SK-N-SH treated with all-trans-retinoic acid at 6 μM for 48 hours (cell line): ENCODE measurements at regions not wholly inside any gene's neighbourhood (a gene's known extent, or its start where the extent isn't known, plus 50 kb on each side); places are given as distances from the start of the nearest gene placed in this dataset.

Experiments
- ATAC-seq: fragments of 200-7000 bp; cut with Tn5 transposase; 3 replicates; pipeline ENCODE4 v1.9.1; 2020; ENCODE audit warnings: mild to moderate bottlenecking, moderate library complexity
- ARNTL ChIP-seq: fragments of 450-650 bp; formaldehyde crosslinking; IDR thresholded peaks from 2 replicates; pipeline ENCODE4 v1.5.0; 2020; ENCODE audit warnings: low read depth, mild to moderate bottlenecking, moderate library complexity, borderline replicate concordance
- BACH2 ChIP-seq: fragments of 250-450 bp; sonication (Bioruptor Pico); IDR thresholded peaks from 2 replicates; pipeline ENCODE4 v1.9.0; 2021; ENCODE audit warnings: mild to moderate bottlenecking, borderline replicate concordance
- CREB5 ChIP-seq: fragments of 250-450 bp; sonication (Bioruptor Pico); IDR thresholded peaks from 2 replicates; pipeline ENCODE4 v1.5.1; 2020; ENCODE audit warnings: low read depth, mild to moderate bottlenecking, moderate library complexity
- CSDC2 ChIP-seq: fragments of 250-450 bp; sonication (Bioruptor Pico); IDR thresholded peaks from 2 replicates; pipeline ENCODE4 v1.5.0; 2020; ENCODE audit warnings: mild to moderate bottlenecking, moderate library complexity
- CSRNP3 ChIP-seq: fragments of 250-450 bp; sonication (Bioruptor Pico); IDR thresholded peaks from 2 replicates; pipeline ENCODE4 v1.5.1; 2021; ENCODE audit warnings: mild to moderate bottlenecking, moderate library complexity
- ESRRG ChIP-seq: fragments of 250-450 bp; sonication (Bioruptor Pico); IDR thresholded peaks from 2 replicates; pipeline ENCODE4 v1.6.1; 2021; ENCODE audit warnings: mild to moderate bottlenecking
- GLIS3 ChIP-seq: fragments of 250-450 bp; sonication (Bioruptor Pico); IDR thresholded peaks from 2 replicates; pipeline ENCODE4 v1.5.0; 2020; ENCODE audit warnings: mild to moderate bottlenecking, moderate library complexity
- ISL1 ChIP-seq: fragments of 250-450 bp; sonication (Bioruptor Pico); IDR thresholded peaks from 2 replicates; pipeline ENCODE4 v2.1.2; 2022; ENCODE audit warnings: mild to moderate bottlenecking, moderate library complexity
- OSR1 ChIP-seq: fragments of 250-450 bp; sonication (Bioruptor Pico); IDR thresholded peaks from 2 replicates; pipeline ENCODE4 v1.8.0; 2022; ENCODE audit warnings: moderate library complexity, mild to moderate bottlenecking, inconsistent platforms
- PPARA ChIP-seq: fragments of 250-450 bp; sonication (Bioruptor Pico); IDR thresholded peaks from 2 replicates; pipeline ENCODE4 v1.5.0; 2020; ENCODE audit warnings: mild to moderate bottlenecking, borderline replicate concordance
- RARB ChIP-seq: fragments of 250-450 bp; sonication (Bioruptor Pico); IDR thresholded peaks from 2 replicates; pipeline ENCODE4 v1.8.0; 2021; ENCODE audit warnings: mild to moderate bottlenecking, moderate library complexity
- SNAI2 ChIP-seq: fragments of 250-450 bp; sonication (Bioruptor Pico); IDR thresholded peaks from 2 replicates; pipeline ENCODE4 v1.5.0; 2020; ENCODE audit warnings: mild to moderate bottlenecking, moderate library complexity
- TCF4 ChIP-seq: fragments of 250-450 bp; sonication (Bioruptor Pico); IDR thresholded peaks from 2 replicates; pipeline ENCODE4 v1.8.0; 2021; ENCODE audit warnings: mild to moderate bottlenecking, moderate library complexity, borderline replicate concordance
- TOX ChIP-seq: fragments of 250-450 bp; sonication (Bioruptor Pico); IDR thresholded peaks from 2 replicates; pipeline ENCODE4 v1.8.0; 2021; ENCODE audit warnings: mild to moderate bottlenecking, moderate library complexity, borderline replicate concordance
- ZC3H10 ChIP-seq: fragments of 250-450 bp; sonication (Bioruptor Pico); IDR thresholded peaks from 2 replicates; pipeline ENCODE4 v1.5.1; 2021; ENCODE audit warnings: mild to moderate bottlenecking, moderate library complexity
- ZFP30 ChIP-seq: fragments of 450-650 bp; formaldehyde crosslinking; IDR thresholded peaks from 2 replicates; pipeline ENCODE4 v1.5.0; 2022; ENCODE audit warnings: mild to moderate bottlenecking, moderate library complexity
- ZNF565 ChIP-seq: fragments of 450-650 bp; formaldehyde crosslinking; conservative IDR thresholded peaks from 2 replicates; pipeline ENCODE4 v1.5.0; 2020; ENCODE audit warnings: low read depth, mild to moderate bottlenecking, moderate library complexity
- ZNF70 ChIP-seq: fragments of 450-650 bp; formaldehyde crosslinking; IDR thresholded peaks from 2 replicates; pipeline ENCODE4 v1.5.0; 2020; ENCODE audit warnings: mild to moderate bottlenecking, moderate library complexity
- ZNF8 ChIP-seq: fragments of 450-650 bp; formaldehyde crosslinking; IDR thresholded peaks from 2 replicates; pipeline ENCODE4 v1.5.0; 2020; ENCODE audit warnings: mild to moderate bottlenecking, moderate library complexity
- TF ChIP-seq, protein P1 (sequence below): fragments of 250-450 bp; sonication (Bioruptor Pico); IDR thresholded peaks from 2 replicates; pipeline ENCODE4 v1.8.0; 2021; ENCODE audit warnings: low read depth, mild to moderate bottlenecking, moderate library complexity, borderline replicate concordance
- TF ChIP-seq, protein P2 (sequence below): fragments of 250-450 bp; sonication (Bioruptor Pico); IDR thresholded peaks from 2 replicates; pipeline ENCODE4 v1.8.0; 2020; ENCODE audit warnings: mild to moderate bottlenecking, moderate library complexity, borderline replicate concordance

DNA sequence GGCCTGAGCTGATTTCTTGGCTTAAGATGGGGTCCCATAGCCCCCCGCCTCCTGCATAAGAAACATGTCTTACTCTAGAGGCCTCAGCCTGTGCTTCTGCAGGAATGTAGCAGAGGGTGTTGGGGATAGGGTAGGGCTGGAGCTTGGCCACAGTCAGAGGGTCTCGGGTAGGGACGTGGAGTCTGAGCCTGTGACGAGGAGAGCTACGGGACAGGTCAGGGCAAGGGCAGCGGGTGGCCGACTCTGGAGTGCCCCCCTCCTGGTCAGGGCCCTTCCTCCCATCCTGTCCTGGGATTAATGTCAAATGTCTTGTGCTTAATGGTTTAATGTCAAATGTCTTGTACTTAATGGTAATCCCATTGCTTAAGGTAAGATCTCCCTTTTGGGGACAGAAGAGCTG lies 130.4 kb downstream of the GLI2 start:
- TF ChIP-seq ZNF8 (CRISPR knock-in tag), result no peak
- no peak for TF ChIP-seq CSDC2
- TF ChIP-seq PPARA (CRISPR knock-in tag), result no peak
- TF ChIP-seq ISL1 (CRISPR knock-in tag), result no peak
- TF ChIP-seq RARB (CRISPR knock-in tag), result no peak
- no peak for TF ChIP-seq GLIS3 (CRISPR knock-in tag)
- no peak for TF ChIP-seq TOX (CRISPR knock-in tag)
- TF ChIP-seq TCF4 (CRISPR knock-in tag), result no peak
- TF ChIP-seq ZC3H10 (CRISPR knock-in tag), result no peak
- TF ChIP-seq, protein P1, sequence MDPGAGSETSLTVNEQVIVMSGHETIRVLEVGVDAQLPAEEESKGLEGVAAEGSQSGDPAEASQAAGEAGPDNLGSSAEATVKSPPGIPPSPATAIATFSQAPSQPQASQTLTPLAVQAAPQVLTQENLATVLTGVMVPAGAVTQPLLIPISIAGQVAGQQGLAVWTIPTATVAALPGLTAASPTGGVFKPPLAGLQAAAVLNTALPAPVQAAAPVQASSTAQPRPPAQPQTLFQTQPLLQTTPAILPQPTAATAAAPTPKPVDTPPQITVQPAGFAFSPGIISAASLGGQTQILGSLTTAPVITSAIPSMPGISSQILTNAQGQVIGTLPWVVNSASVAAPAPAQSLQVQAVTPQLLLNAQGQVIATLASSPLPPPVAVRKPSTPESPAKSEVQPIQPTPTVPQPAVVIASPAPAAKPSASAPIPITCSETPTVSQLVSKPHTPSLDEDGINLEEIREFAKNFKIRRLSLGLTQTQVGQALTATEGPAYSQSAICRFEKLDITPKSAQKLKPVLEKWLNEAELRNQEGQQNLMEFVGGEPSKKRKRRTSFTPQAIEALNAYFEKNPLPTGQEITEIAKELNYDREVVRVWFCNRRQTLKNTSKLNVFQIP (CRISPR knock-in tag), result no peak
- TF ChIP-seq ESRRG (CRISPR knock-in tag), result no peak
- no peak for TF ChIP-seq BACH2 (CRISPR knock-in tag)

GRCh38 chr2:120866483-120867140 lies 130.9 kb downstream of the GLI2 start:
- no peak for TF ChIP-seq ZFP30
- TF ChIP-seq OSR1 (CRISPR knock-in tag), result no peak
- TF ChIP-seq ZC3H10 (CRISPR knock-in tag), result no peak
- no peak for TF ChIP-seq RARB (CRISPR knock-in tag)
- no peak for TF ChIP-seq ZNF70 (CRISPR knock-in tag)
- TF ChIP-seq, protein P2, sequence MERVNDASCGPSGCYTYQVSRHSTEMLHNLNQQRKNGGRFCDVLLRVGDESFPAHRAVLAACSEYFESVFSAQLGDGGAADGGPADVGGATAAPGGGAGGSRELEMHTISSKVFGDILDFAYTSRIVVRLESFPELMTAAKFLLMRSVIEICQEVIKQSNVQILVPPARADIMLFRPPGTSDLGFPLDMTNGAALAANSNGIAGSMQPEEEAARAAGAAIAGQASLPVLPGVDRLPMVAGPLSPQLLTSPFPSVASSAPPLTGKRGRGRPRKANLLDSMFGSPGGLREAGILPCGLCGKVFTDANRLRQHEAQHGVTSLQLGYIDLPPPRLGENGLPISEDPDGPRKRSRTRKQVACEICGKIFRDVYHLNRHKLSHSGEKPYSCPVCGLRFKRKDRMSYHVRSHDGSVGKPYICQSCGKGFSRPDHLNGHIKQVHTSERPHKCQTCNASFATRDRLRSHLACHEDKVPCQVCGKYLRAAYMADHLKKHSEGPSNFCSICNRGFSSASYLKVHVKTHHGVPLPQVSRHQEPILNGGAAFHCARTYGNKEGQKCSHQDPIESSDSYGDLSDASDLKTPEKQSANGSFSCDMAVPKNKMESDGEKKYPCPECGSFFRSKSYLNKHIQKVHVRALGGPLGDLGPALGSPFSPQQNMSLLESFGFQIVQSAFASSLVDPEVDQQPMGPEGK (CRISPR knock-in tag), result no peak
- no peak for TF ChIP-seq ISL1 (CRISPR knock-in tag)
- no peak for TF ChIP-seq PPARA (CRISPR knock-in tag)
- TF ChIP-seq CSDC2, result no peak
- TF ChIP-seq SNAI2 (CRISPR knock-in tag), result no peak
- no peak for TF ChIP-seq ZNF565 (CRISPR knock-in tag)
- no peak for TF ChIP-seq CREB5
- no peak for TF ChIP-seq ZNF8 (CRISPR knock-in tag)
- TF ChIP-seq CSRNP3 (CRISPR knock-in tag), result no peak
- TF ChIP-seq ARNTL (CRISPR knock-in tag), result no peak
- no peak for TF ChIP-seq TOX (CRISPR knock-in tag)
- ATAC-seq, result peak; percentile 20

More for the DNA sequence above, 130.4 kb downstream of the GLI2 start:
- no peak for ATAC-seq

DNA sequence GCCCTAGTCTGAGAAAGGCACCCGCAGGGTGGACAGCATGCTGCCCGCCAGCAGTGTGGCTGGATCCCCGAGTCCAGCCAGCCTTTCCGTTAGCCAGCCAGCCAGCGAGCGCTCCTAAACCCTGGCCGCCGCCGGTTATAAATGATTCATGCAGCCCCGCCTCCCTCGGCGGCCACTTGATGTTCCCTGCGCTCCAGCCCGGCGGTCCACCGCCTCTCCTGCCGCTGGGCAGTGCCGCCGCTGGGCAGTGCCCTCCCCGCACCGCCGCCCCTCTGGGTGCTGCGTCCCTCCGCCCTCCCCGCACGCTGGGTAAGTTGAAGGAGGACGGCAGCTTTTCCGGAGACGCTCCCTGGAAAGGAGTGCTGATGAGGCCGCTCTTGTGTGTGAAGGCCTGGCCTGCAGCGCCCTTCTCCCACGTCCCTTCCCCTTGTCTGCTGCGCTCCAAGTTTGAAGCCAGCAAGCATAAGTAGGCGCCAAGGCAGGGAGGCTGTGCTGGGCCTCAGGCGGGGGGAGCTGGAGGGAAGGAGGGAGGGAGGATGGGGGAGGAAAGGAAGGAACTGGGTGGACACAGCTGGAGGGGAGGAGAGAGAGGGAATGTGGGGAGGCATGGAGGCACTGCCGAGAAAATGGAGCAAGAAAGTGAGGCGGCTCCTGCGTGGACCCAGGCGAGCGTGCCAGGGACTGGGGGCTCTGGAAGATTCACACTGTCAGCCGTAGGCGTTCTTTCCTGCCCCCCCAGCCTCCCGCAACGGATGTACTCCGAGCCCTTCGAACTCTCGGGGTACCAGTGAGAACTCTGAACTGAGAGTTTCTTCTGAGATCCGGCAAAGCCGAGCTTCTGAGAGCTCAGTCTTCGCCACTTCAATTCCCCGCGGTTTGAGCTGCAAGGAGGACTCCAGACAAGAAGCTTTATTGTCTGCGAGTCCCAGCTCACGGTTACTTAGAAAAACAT lies 131.9 kb downstream of the GLI2 start:
- ATAC-seq, result peak; percentile 97
- TF ChIP-seq CSRNP3 (CRISPR knock-in tag) (no peak), SNAI2 (CRISPR knock-in tag) (no peak), CSDC2 (no peak), ZNF70 (CRISPR knock-in tag) (no peak), ESRRG (CRISPR knock-in tag) (no peak), TCF4 (CRISPR knock-in tag) (no peak), GLIS3 (CRISPR knock-in tag) (no peak)
- TF ChIP-seq, protein P2 (CRISPR knock-in tag), result no peak
- TF ChIP-seq, all 23 proteins: peak for 0
